ENCODE measurements at regions not wholly inside any gene's neighbourhood (a gene's known extent, or its start where the extent isn't known, plus 50 kb on each side); places are given as distances from the start of the nearest gene placed in this dataset.
A peak's percentile ranks its signal among the peaks of the same experiment; 100 is the strongest.

GRCh38 chr12:19999805-20000138 is 368.6 kb upstream of the PDE3A start:
- H2BK5ac ChIP-seq (ENCODE audit: low read depth, low read length, poor library complexity): no peak overlapping the region
- WGBS (ENCODE audit: extremely low coverage, insufficient coverage, insufficient read length): no CpG with 5 or more reads among the region's 1 CpG

GRCh38 chr12:20000229-20000849 is 368.0 kb upstream of the PDE3A start:
- Histone ChIP-seq H2AK5ac (ENCODE audit: low read length) (no peak overlapping the region), H3K27me3 (ENCODE audit: insufficient read depth, low read length) (no peaks in the 10 kb centered on the region), H3K79me1 (ENCODE audit: low read length) (peaks cover 5% of the 10 kb centered on the region), H3K79me2 (ENCODE audit: control insufficient read depth, insufficient read depth, low read length, poor library complexity) (no peaks in the 10 kb centered on the region), H3K36me3 (ENCODE audit: control insufficient read depth in 1 of 2, insufficient read depth in 2 of 2, low read length in 2 of 2) (no peaks in the 10 kb centered on the region), H3K9me3 (ENCODE audit: insufficient read depth, low read depth, low read length) (no peaks in the 10 kb centered on the region), H4K8ac (ENCODE audit: low read depth, low read length) (no peak overlapping the region), H3K23ac (ENCODE audit: low read length) (no peak overlapping the region), H3K4ac (ENCODE audit: low read depth, low read length) (no peak overlapping the region), H3K14ac (ENCODE audit: low read length) (no peak overlapping the region), H3K9ac (ENCODE audit: low read length) (no peak overlapping the region), H4K91ac (ENCODE audit: low read depth, low read length) (peak overlapping the region; percentile 37), H2BK120ac (ENCODE audit: insufficient read depth, low read length, poor library complexity) (peak overlapping the region; percentile 76), H2BK12ac (ENCODE audit: low read length) (no peak overlapping the region), H4K12ac (ENCODE audit: low read depth, low read length) (no peak overlapping the region), H3K18ac (ENCODE audit: low read length) (no peak overlapping the region), H3K4me3 (ENCODE audit: low read depth, low read length) (no peak overlapping the region), H2BK5ac (ENCODE audit: low read depth, low read length, poor library complexity) (no peak overlapping the region), H2AFZ (ENCODE audit: insufficient read depth, low read length, poor library complexity) (no peak overlapping the region), H3K4me1 (ENCODE audit: control insufficient read depth in 1 of 2, insufficient read depth in 2 of 2, low read length in 2 of 2) (peaks cover 0 to 8% of the 10 kb centered on the region in 2 experiments), H3K27ac (ENCODE audit: low read depth, low read length) (no peak overlapping the region), H3K4me2 (ENCODE audit: low read length) (no peak overlapping the region)
- DNase-seq: no peak
- WGBS (ENCODE audit: extremely low coverage, insufficient coverage, insufficient read length): no CpG with 5 or more reads among the region's 4 CpGs

More at GRCh38 chr12:19999805-20000138, 368.6 kb upstream of the PDE3A start:
- Histone ChIP-seq H3K27ac (ENCODE audit: low read depth, low read length) (peak overlapping the region; percentile 52), H3K27me3 (ENCODE audit: insufficient read depth, low read length) (no peaks in the 10 kb centered on the region), H4K91ac (ENCODE audit: low read depth, low read length) (no peak overlapping the region), H3K4ac (ENCODE audit: low read depth, low read length) (no peak overlapping the region), H2BK120ac (ENCODE audit: insufficient read depth, low read length, poor library complexity) (no peak overlapping the region), H3K4me1 (ENCODE audit: control insufficient read depth in 1 of 2, insufficient read depth in 2 of 2, low read length in 2 of 2) (peaks cover 0 to 8% of the 10 kb centered on the region in 2 experiments), H2AFZ (ENCODE audit: insufficient read depth, low read length, poor library complexity) (no peak overlapping the region), H3K14ac (ENCODE audit: low read length) (no peak overlapping the region), H3K79me1 (ENCODE audit: low read length) (peaks cover 5% of the 10 kb centered on the region), H3K18ac (ENCODE audit: low read length) (no peak overlapping the region), H2AK5ac (ENCODE audit: low read length) (no peak overlapping the region), H3K4me3 (ENCODE audit: low read depth, low read length) (no peak overlapping the region), H3K9ac (ENCODE audit: low read length) (no peak overlapping the region), H3K9me3 (ENCODE audit: insufficient read depth, low read depth, low read length) (no peaks in the 10 kb centered on the region), H3K36me3 (ENCODE audit: control insufficient read depth in 1 of 2, insufficient read depth in 2 of 2, low read length in 2 of 2) (no peaks in the 10 kb centered on the region), H3K79me2 (ENCODE audit: control insufficient read depth, insufficient read depth, low read length, poor library complexity) (no peaks in the 10 kb centered on the region), H3K4me2 (ENCODE audit: low read length) (no peak overlapping the region), H4K12ac (ENCODE audit: low read depth, low read length) (no peak overlapping the region), H2BK12ac (ENCODE audit: low read length) (peak overlapping the region; percentile 43), H4K8ac (ENCODE audit: low read depth, low read length) (no peak overlapping the region), H3K23ac (ENCODE audit: low read length) (no peak overlapping the region)
- DNase-seq: no peak

GRCh38 chr12:20003252-20003651 is 365.1 kb upstream of the PDE3A start:
- H3K14ac ChIP-seq (ENCODE audit: low read length): no peak overlapping the region
- H3K27ac ChIP-seq (ENCODE audit: low read depth, low read length): no peak overlapping the region
- no peak overlapping the region for H4K91ac ChIP-seq (ENCODE audit: low read depth, low read length)
- H3K27me3 ChIP-seq (ENCODE audit: insufficient read depth, low read length): no peaks in the 10 kb centered on the region
- peaks cover 0 to 8% of the 10 kb centered on the region in 2 experiments for H3K4me1 ChIP-seq (ENCODE audit: control insufficient read depth in 1 of 2, insufficient read depth in 2 of 2, low read length in 2 of 2)
- no peak overlapping the region for H2AK5ac ChIP-seq (ENCODE audit: low read length)
- no CpG with 5 or more reads among the region's 2 CpGs for WGBS (ENCODE audit: extremely low coverage, insufficient coverage, insufficient read length)
- H3K18ac ChIP-seq (ENCODE audit: low read length): no peak overlapping the region
- H3K23ac ChIP-seq (ENCODE audit: low read length): no peak overlapping the region
- H2AFZ ChIP-seq (ENCODE audit: insufficient read depth, low read length, poor library complexity): no peak overlapping the region
- no peak overlapping the region for H2BK120ac ChIP-seq (ENCODE audit: insufficient read depth, low read length, poor library complexity)
- peaks cover 5% of the 10 kb centered on the region for H3K79me1 ChIP-seq (ENCODE audit: low read length)
- H3K4me3 ChIP-seq (ENCODE audit: low read depth, low read length): no peak overlapping the region
- no peak overlapping the region for H4K12ac ChIP-seq (ENCODE audit: low read depth, low read length)
- no peak overlapping the region for H4K8ac ChIP-seq (ENCODE audit: low read depth, low read length)
- H2BK5ac ChIP-seq (ENCODE audit: low read depth, low read length, poor library complexity): no peak overlapping the region
- no peak overlapping the region for H3K4ac ChIP-seq (ENCODE audit: low read depth, low read length)
- no peaks in the 10 kb centered on the region for H3K36me3 ChIP-seq (ENCODE audit: control insufficient read depth in 1 of 2, insufficient read depth in 2 of 2, low read length in 2 of 2)
- H2BK12ac ChIP-seq (ENCODE audit: low read length): no peak overlapping the region
- H3K9ac ChIP-seq (ENCODE audit: low read length): no peak overlapping the region
- no peaks in the 10 kb centered on the region for H3K9me3 ChIP-seq (ENCODE audit: insufficient read depth, low read depth, low read length)
- no peak for DNase-seq
- no peaks in the 10 kb centered on the region for H3K79me2 ChIP-seq (ENCODE audit: control insufficient read depth, insufficient read depth, low read length, poor library complexity)
- no peak overlapping the region for H3K4me2 ChIP-seq (ENCODE audit: low read length)

- Histone ChIP-seq H3K4me2 (ENCODE audit: low read length) (no peak overlapping the region), H3K27me3 (ENCODE audit: insufficient read depth, low read length) (no peaks in the 10 kb centered on the region), H3K4ac (ENCODE audit: low read depth, low read length) (no peak overlapping the region), H4K12ac (ENCODE audit: low read depth, low read length) (no peak overlapping the region), H4K91ac (ENCODE audit: low read depth, low read length) (no peak overlapping the region), H3K27ac (ENCODE audit: low read depth, low read length) (no peak overlapping the region), H2BK5ac (ENCODE audit: low read depth, low read length, poor library complexity) (no peak overlapping the region), H3K36me3 (ENCODE audit: control insufficient read depth in 1 of 2, insufficient read depth in 2 of 2, low read length in 2 of 2) (no peaks in the 10 kb centered on the region), H2BK12ac (ENCODE audit: low read length) (no peak overlapping the region), H3K79me1 (ENCODE audit: low read length) (no peaks in the 10 kb centered on the region), H3K23ac (ENCODE audit: low read length) (no peak overlapping the region), H2AFZ (ENCODE audit: insufficient read depth, low read length, poor library complexity) (no peak overlapping the region), H3K9ac (ENCODE audit: low read length) (no peak overlapping the region), H3K4me1 (ENCODE audit: control insufficient read depth in 1 of 2, insufficient read depth in 2 of 2, low read length in 2 of 2) (peaks cover 0 to 2% of the 10 kb centered on the region in 2 experiments), H3K4me3 (ENCODE audit: low read depth, low read length) (no peak overlapping the region), H4K8ac (ENCODE audit: low read depth, low read length) (no peak overlapping the region), H2AK5ac (ENCODE audit: low read length) (no peak overlapping the region), H2BK120ac (ENCODE audit: insufficient read depth, low read length, poor library complexity) (no peak overlapping the region), H3K18ac (ENCODE audit: low read length) (no peak overlapping the region), H3K14ac (ENCODE audit: low read length) (no peak overlapping the region), H3K9me3 (ENCODE audit: insufficient read depth, low read depth, low read length) (no peaks in the 10 kb centered on the region), H3K79me2 (ENCODE audit: control insufficient read depth, insufficient read depth, low read length, poor library complexity) (no peaks in the 10 kb centered on the region)
- DNase-seq: no peak
- no CpG with 5 or more reads among the region's 2 CpGs for WGBS (ENCODE audit: extremely low coverage, insufficient coverage, insufficient read length)
Measured at GRCh38 chr12:20004952-20005351, 363.4 kb upstream of the PDE3A start.
